SK-N-SH treated with all-trans-retinoic acid at 6 μM for 48 hours (cell line): ENCODE measurements at regions not wholly inside any gene's neighbourhood (a gene's known extent, or its start where the extent isn't known, plus 50 kb on each side); places are given as distances from the start of the nearest gene placed in this dataset.

Source experiments
- ATAC-seq: fragments of 200-7000 bp; cut with Tn5 transposase; 3 replicates; pipeline ENCODE4 v1.9.1; 2020; ENCODE audit warnings: mild to moderate bottlenecking, moderate library complexity
- ARNTL ChIP-seq: fragments of 450-650 bp; formaldehyde crosslinking; IDR thresholded peaks from 2 replicates; pipeline ENCODE4 v1.5.0; 2020; ENCODE audit warnings: low read depth, mild to moderate bottlenecking, moderate library complexity, borderline replicate concordance
- BACH2 ChIP-seq: fragments of 250-450 bp; sonication (Bioruptor Pico); IDR thresholded peaks from 2 replicates; pipeline ENCODE4 v1.9.0; 2021; ENCODE audit warnings: mild to moderate bottlenecking, borderline replicate concordance
- ESRRG ChIP-seq: fragments of 250-450 bp; sonication (Bioruptor Pico); IDR thresholded peaks from 2 replicates; pipeline ENCODE4 v1.6.1; 2021; ENCODE audit warnings: mild to moderate bottlenecking
- GLIS3 ChIP-seq: fragments of 250-450 bp; sonication (Bioruptor Pico); IDR thresholded peaks from 2 replicates; pipeline ENCODE4 v1.5.0; 2020; ENCODE audit warnings: mild to moderate bottlenecking, moderate library complexity
- OSR1 ChIP-seq: fragments of 250-450 bp; sonication (Bioruptor Pico); IDR thresholded peaks from 2 replicates; pipeline ENCODE4 v1.8.0; 2022; ENCODE audit warnings: moderate library complexity, mild to moderate bottlenecking, inconsistent platforms
- PPARA ChIP-seq: fragments of 250-450 bp; sonication (Bioruptor Pico); IDR thresholded peaks from 2 replicates; pipeline ENCODE4 v1.5.0; 2020; ENCODE audit warnings: mild to moderate bottlenecking, borderline replicate concordance
- RARB ChIP-seq: fragments of 250-450 bp; sonication (Bioruptor Pico); IDR thresholded peaks from 2 replicates; pipeline ENCODE4 v1.8.0; 2021; ENCODE audit warnings: mild to moderate bottlenecking, moderate library complexity
- SNAI2 ChIP-seq: fragments of 250-450 bp; sonication (Bioruptor Pico); IDR thresholded peaks from 2 replicates; pipeline ENCODE4 v1.5.0; 2020; ENCODE audit warnings: mild to moderate bottlenecking, moderate library complexity
- TCF4 ChIP-seq: fragments of 250-450 bp; sonication (Bioruptor Pico); IDR thresholded peaks from 2 replicates; pipeline ENCODE4 v1.8.0; 2021; ENCODE audit warnings: mild to moderate bottlenecking, moderate library complexity, borderline replicate concordance
- TOX ChIP-seq: fragments of 250-450 bp; sonication (Bioruptor Pico); IDR thresholded peaks from 2 replicates; pipeline ENCODE4 v1.8.0; 2021; ENCODE audit warnings: mild to moderate bottlenecking, moderate library complexity, borderline replicate concordance
- ZC3H10 ChIP-seq: fragments of 250-450 bp; sonication (Bioruptor Pico); IDR thresholded peaks from 2 replicates; pipeline ENCODE4 v1.5.1; 2021; ENCODE audit warnings: mild to moderate bottlenecking, moderate library complexity
- ZFP3 ChIP-seq: fragments of 250-450 bp; sonication (Bioruptor Pico); IDR thresholded peaks from 2 replicates; pipeline ENCODE4 v1.5.0; 2020; ENCODE audit warnings: mild to moderate bottlenecking, moderate library complexity
- ZFP30 ChIP-seq: fragments of 450-650 bp; formaldehyde crosslinking; IDR thresholded peaks from 2 replicates; pipeline ENCODE4 v1.5.0; 2022; ENCODE audit warnings: mild to moderate bottlenecking, moderate library complexity
- ZNF565 ChIP-seq: fragments of 450-650 bp; formaldehyde crosslinking; conservative IDR thresholded peaks from 2 replicates; pipeline ENCODE4 v1.5.0; 2020; ENCODE audit warnings: low read depth, mild to moderate bottlenecking, moderate library complexity
- ZNF70 ChIP-seq: fragments of 450-650 bp; formaldehyde crosslinking; IDR thresholded peaks from 2 replicates; pipeline ENCODE4 v1.5.0; 2020; ENCODE audit warnings: mild to moderate bottlenecking, moderate library complexity
- ZNF8 ChIP-seq: fragments of 450-650 bp; formaldehyde crosslinking; IDR thresholded peaks from 2 replicates; pipeline ENCODE4 v1.5.0; 2020; ENCODE audit warnings: mild to moderate bottlenecking, moderate library complexity
- TF ChIP-seq, protein P1 (sequence below): fragments of 250-450 bp; sonication (Bioruptor Pico); IDR thresholded peaks from 2 replicates; pipeline ENCODE4 v1.5.1; 2021; ENCODE audit warnings: mild to moderate bottlenecking, moderate library complexity
- TF ChIP-seq, protein P2 (sequence below): fragments of 250-450 bp; sonication (Bioruptor Pico); IDR thresholded peaks from 2 replicates; pipeline ENCODE4 v1.8.0; 2020; ENCODE audit warnings: mild to moderate bottlenecking, moderate library complexity, borderline replicate concordance
- TF ChIP-seq, protein P3 (sequence below): fragments of 250-450 bp; sonication (Bioruptor Pico); IDR thresholded peaks from 2 replicates; pipeline ENCODE4 v1.5.0; 2020; ENCODE audit warnings: mild to moderate bottlenecking, moderate library complexity
- TF ChIP-seq, protein P4 (sequence below): fragments of 250-450 bp; sonication (Bioruptor Pico); IDR thresholded peaks from 2 replicates; pipeline ENCODE4 v1.5.1; 2020; ENCODE audit warnings: low read depth, mild to moderate bottlenecking, moderate library complexity
- TF ChIP-seq, protein P5 (sequence below): fragments of 250-450 bp; sonication (Bioruptor Pico); IDR thresholded peaks from 2 replicates; pipeline ENCODE4 v1.8.0; 2021; ENCODE audit warnings: low read depth, mild to moderate bottlenecking, moderate library complexity, borderline replicate concordance

DNA sequence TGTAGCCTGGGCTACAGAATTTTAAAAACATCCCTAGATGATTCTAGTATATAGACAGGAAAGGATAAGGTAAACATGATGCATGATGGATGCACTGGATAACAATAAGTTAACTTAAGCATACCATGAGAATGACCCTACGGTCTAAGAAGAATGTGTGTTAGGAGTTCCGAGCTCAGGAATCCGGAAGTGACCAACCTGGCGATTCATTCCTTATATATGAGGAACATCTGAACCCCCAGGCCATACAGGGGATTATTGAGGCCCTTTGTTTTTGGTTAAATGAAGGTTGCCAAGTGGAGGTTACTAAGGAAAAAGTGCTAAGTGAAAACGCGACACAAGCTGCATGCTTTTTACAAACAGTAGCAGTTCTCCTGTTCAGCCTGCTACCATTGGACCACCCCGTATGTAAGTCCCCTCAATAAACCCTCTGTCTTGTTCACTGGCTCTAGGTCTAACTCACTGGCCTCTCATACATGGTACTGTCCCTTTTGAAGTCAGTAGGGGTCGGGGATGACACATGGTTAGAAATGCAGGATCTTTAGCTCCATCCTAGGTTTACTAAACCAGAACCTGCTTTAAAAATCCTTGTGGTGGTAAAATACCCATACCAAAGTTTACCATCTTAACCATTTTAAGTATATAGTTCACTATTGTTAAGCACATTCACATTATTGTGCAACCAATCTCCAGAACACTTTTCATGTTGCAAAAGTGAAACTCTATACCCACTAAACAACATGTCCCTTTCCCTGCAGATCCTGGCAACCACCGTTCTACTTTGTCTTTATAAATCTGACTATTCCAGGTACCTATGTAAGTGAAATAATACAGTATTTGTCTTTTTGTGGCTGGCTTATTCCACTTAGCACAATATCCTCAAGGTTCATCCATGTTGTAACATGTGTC is 111.0 kb upstream of the MAP4K3 start:
- ATAC-seq, result no peak
- TF ChIP-seq SNAI2 (CRISPR knock-in tag) (no peak), ARNTL (CRISPR knock-in tag) (no peak), OSR1 (CRISPR knock-in tag) (no peak), GLIS3 (CRISPR knock-in tag) (no peak), RARB (CRISPR knock-in tag) (no peak), ZNF70 (no peak), ZFP3 (CRISPR knock-in tag) (no peak), BACH2 (CRISPR knock-in tag) (no peak), ESRRG (CRISPR knock-in tag) (no peak), ZNF565 (CRISPR knock-in tag) (no peak), ZFP30 (CRISPR knock-in tag) (no peak), ZC3H10 (no peak), TOX (no peak), ZNF8 (no peak)
- TF ChIP-seq, protein P1, sequence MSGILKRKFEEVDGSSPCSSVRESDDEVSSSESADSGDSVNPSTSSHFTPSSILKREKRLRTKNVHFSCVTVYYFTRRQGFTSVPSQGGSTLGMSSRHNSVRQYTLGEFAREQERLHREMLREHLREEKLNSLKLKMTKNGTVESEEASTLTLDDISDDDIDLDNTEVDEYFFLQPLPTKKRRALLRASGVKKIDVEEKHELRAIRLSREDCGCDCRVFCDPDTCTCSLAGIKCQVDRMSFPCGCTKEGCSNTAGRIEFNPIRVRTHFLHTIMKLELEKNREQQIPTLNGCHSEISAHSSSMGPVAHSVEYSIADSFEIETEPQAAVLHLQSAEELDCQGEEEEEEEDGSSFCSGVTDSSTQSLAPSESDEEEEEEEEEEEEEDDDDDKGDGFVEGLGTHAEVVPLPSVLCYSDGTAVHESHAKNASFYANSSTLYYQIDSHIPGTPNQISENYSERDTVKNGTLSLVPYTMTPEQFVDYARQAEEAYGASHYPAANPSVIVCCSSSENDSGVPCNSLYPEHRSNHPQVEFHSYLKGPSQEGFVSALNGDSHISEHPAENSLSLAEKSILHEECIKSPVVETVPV (CRISPR knock-in tag), result no peak
- TF ChIP-seq, protein P2, sequence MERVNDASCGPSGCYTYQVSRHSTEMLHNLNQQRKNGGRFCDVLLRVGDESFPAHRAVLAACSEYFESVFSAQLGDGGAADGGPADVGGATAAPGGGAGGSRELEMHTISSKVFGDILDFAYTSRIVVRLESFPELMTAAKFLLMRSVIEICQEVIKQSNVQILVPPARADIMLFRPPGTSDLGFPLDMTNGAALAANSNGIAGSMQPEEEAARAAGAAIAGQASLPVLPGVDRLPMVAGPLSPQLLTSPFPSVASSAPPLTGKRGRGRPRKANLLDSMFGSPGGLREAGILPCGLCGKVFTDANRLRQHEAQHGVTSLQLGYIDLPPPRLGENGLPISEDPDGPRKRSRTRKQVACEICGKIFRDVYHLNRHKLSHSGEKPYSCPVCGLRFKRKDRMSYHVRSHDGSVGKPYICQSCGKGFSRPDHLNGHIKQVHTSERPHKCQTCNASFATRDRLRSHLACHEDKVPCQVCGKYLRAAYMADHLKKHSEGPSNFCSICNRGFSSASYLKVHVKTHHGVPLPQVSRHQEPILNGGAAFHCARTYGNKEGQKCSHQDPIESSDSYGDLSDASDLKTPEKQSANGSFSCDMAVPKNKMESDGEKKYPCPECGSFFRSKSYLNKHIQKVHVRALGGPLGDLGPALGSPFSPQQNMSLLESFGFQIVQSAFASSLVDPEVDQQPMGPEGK (CRISPR knock-in tag), result no peak
- TF ChIP-seq, protein P3, sequence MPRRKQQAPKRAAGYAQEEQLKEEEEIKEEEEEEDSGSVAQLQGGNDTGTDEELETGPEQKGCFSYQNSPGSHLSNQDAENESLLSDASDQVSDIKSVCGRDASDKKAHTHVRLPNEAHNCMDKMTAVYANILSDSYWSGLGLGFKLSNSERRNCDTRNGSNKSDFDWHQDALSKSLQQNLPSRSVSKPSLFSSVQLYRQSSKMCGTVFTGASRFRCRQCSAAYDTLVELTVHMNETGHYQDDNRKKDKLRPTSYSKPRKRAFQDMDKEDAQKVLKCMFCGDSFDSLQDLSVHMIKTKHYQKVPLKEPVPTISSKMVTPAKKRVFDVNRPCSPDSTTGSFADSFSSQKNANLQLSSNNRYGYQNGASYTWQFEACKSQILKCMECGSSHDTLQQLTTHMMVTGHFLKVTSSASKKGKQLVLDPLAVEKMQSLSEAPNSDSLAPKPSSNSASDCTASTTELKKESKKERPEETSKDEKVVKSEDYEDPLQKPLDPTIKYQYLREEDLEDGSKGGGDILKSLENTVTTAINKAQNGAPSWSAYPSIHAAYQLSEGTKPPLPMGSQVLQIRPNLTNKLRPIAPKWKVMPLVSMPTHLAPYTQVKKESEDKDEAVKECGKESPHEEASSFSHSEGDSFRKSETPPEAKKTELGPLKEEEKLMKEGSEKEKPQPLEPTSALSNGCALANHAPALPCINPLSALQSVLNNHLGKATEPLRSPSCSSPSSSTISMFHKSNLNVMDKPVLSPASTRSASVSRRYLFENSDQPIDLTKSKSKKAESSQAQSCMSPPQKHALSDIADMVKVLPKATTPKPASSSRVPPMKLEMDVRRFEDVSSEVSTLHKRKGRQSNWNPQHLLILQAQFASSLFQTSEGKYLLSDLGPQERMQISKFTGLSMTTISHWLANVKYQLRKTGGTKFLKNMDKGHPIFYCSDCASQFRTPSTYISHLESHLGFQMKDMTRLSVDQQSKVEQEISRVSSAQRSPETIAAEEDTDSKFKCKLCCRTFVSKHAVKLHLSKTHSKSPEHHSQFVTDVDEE (CRISPR knock-in tag), result no peak
- TF ChIP-seq, protein P4, sequence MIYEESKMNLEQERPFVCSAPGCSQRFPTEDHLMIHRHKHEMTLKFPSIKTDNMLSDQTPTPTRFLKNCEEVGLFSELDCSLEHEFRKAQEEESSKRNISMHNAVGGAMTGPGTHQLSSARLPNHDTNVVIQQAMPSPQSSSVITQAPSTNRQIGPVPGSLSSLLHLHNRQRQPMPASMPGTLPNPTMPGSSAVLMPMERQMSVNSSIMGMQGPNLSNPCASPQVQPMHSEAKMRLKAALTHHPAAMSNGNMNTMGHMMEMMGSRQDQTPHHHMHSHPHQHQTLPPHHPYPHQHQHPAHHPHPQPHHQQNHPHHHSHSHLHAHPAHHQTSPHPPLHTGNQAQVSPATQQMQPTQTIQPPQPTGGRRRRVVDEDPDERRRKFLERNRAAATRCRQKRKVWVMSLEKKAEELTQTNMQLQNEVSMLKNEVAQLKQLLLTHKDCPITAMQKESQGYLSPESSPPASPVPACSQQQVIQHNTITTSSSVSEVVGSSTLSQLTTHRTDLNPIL (CRISPR knock-in tag), result no peak
- TF ChIP-seq, protein P5, sequence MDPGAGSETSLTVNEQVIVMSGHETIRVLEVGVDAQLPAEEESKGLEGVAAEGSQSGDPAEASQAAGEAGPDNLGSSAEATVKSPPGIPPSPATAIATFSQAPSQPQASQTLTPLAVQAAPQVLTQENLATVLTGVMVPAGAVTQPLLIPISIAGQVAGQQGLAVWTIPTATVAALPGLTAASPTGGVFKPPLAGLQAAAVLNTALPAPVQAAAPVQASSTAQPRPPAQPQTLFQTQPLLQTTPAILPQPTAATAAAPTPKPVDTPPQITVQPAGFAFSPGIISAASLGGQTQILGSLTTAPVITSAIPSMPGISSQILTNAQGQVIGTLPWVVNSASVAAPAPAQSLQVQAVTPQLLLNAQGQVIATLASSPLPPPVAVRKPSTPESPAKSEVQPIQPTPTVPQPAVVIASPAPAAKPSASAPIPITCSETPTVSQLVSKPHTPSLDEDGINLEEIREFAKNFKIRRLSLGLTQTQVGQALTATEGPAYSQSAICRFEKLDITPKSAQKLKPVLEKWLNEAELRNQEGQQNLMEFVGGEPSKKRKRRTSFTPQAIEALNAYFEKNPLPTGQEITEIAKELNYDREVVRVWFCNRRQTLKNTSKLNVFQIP (CRISPR knock-in tag), result no peak

DNA sequence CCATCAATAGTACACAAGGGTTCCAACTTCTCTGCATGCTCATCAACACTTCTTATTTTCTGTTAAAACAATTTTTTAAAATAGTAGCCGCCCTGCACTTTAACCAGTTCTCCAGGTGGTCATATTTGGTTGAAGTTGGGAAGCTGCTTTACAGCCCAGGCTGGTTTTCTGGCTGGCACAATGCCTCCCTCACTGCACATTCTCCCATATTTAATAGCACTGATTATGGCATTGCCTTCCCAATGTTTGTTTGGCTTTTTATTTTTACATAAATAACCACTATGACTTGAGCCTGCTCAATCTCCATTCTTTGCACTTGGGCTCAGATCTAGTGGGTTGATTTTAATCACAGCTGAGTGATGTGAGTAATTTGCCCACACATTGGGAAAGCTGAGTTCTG is 111.9 kb upstream of the MAP4K3 start:
- TF ChIP-seq ZNF70 (no peak), GLIS3 (CRISPR knock-in tag) (no peak), PPARA (CRISPR knock-in tag) (no peak), ZNF565 (CRISPR knock-in tag) (no peak), ZC3H10 (no peak), ZNF8 (no peak), ZFP30 (CRISPR knock-in tag) (no peak), SNAI2 (CRISPR knock-in tag) (no peak), TCF4 (CRISPR knock-in tag) (no peak), BACH2 (CRISPR knock-in tag) (no peak)
- TF ChIP-seq, protein P1 (CRISPR knock-in tag), result no peak
- TF ChIP-seq, protein P2 (CRISPR knock-in tag), result no peak
- ATAC-seq, result no peak
